Endothelial cell of umbilical vein (primary cell): ENCODE measurements at regions not wholly inside any gene's neighbourhood (a gene's known extent, or its start where the extent isn't known, plus 50 kb on each side); places are given as distances from the start of the nearest gene placed in this dataset.

Experiments
- CTCF ChIP-seq, 2 donors: IDR thresholded peaks; 1 replicate in 1 of 2; 2 replicates in 1 of 2; pipeline ENCODE4 v1.5.1; 2011; ENCODE audit warnings: low read length in 2 of 2, mild to moderate bottlenecking in 2 of 2, moderate library complexity in 2 of 2, control low read depth in 1 of 2, inconsistent platforms in 1 of 2, low read depth in 1 of 2; ENCODE audit not compliant: insufficient read depth in 1 of 2; ENCODE audit errors: extremely low read depth in 1 of 2
- EZH2 ChIP-seq: IDR thresholded peaks from 2 replicates; pipeline ENCODE4 v1.6.1; 2012; ENCODE audit warnings: borderline replicate concordance, low read depth, mild to moderate bottlenecking, moderate library complexity, low read length, inconsistent platforms; ENCODE audit not compliant: severe bottlenecking
- MYC ChIP-seq: IDR thresholded peaks from one replicate; pipeline ENCODE4 v1.6.1; 2011; ENCODE audit warnings: mild to moderate bottlenecking, low read depth, low read length
- POLR2A ChIP-seq: IDR thresholded peaks from 2 replicates; pipeline ENCODE4 v1.6.1; 2012; ENCODE audit warnings: low read depth, mild to moderate bottlenecking, control low read depth, low read length
- POLR2AphosphoS5 ChIP-seq: IDR thresholded peaks from 2 replicates; pipeline ENCODE4 v1.6.1; 2012; ENCODE audit warnings: low read depth, mild to moderate bottlenecking, control low read depth, low read length, moderate library complexity; ENCODE audit not compliant: insufficient read depth

- TF ChIP-seq CTCF (IDR thresholded peaks at IDR 0.05; ENCODE audit: extremely low read depth in 1 of 2, insufficient read depth in 1 of 2, low read depth in 1 of 2, low read length in 2 of 2) (no peak), POLR2A (no peak), EZH2 (no peak), POLR2AphosphoS5 (no peak), MYC (no peak)
These were observed 494.0 kb downstream of the EFNB2 start for GRCh38 chr13:106041445-106041844.
